GM12878 (cell line): ENCODE measurements at regions not wholly inside any gene's neighbourhood (a gene's known extent, or its start where the extent isn't known, plus 50 kb on each side); places are given as distances from the start of the nearest gene placed in this dataset.

ENCODE experiments used
- ATAC-seq: fragments of 200-7000 bp; cut with Tn5 transposase; 3 replicates; pipeline ENCODE4 v1.9.1; 2020; ENCODE audit warnings: mild to moderate bottlenecking, moderate library complexity
- BruUV-seq: library from RNA; stranded (reverse); fragments of 400-500 nt; replicated peaks from 2 replicates; lab custom pipeline; 2021; lab: Mats Ljungman, UMichigan
- CTCF ChIA-PET: fragments of 300-600 bp; sonication (Branson Sonifier 250); formaldehyde crosslinking; extraction: SDS; loops from one replicate; lab custom pipeline; 2021; ENCODE audit warnings: inconsistent platforms; lab: Yijun Ruan, JAX
- POLR2A ChIA-PET: fragments of 350-600 bp; formaldehyde crosslinking; extraction: SDS; loops from one replicate; lab custom pipeline; 2021; ENCODE audit warnings: inconsistent platforms; lab: Charles Lee
- RAD21 ChIA-PET: fragments of 300-600 bp; sonication (Branson Sonifier 250); formaldehyde crosslinking; loops from one replicate; lab custom pipeline; 2023; ENCODE audit warnings: antibody characterized with exemption; ENCODE audit not compliant: unreplicated experiment; lab: Charles Lee
- SMC1A ChIA-PET: fragments of 300-600 bp; sonication (Branson Sonifier 250); formaldehyde crosslinking; loops from one replicate; lab custom pipeline; 2023; ENCODE audit not compliant: unreplicated experiment, uncharacterized antibody; lab: Charles Lee
- DNase-seq: peaks from one replicate; pipeline ENCODE4 v3.0.0-alpha.2; 2011; ENCODE audit warnings: low read depth, low spot score
- FAIRE-seq: peaks from 3 replicates; lab custom pipeline; 2011; peaks lifted over from hg19 to GRCh38; lab: Jason Lieb, UNC
- H2AFZ ChIP-seq: 2 replicates; pipeline ENCODE4 v1.6.0; 2011; ENCODE audit warnings: low read depth, low read length, control low read depth; ENCODE audit not compliant: control insufficient read depth
- H3K27ac ChIP-seq: 2 replicates; pipeline ENCODE4 v1.5.1; 2011; ENCODE audit warnings: control low read depth; ENCODE audit not compliant: control insufficient read depth, insufficient read depth
- H3K27me3 ChIP-seq, 2 experiments: replicated peaks in 1 of 2; 2 replicates each; pipeline versions ENCODE4 v1.6.0 to v1.6.1; 2011; ENCODE audit warnings: low read length in 1 of 2; ENCODE audit not compliant: control insufficient read depth in 2 of 2, insufficient read depth in 2 of 2
- H3K36me3 ChIP-seq, 2 experiments: 2 replicates each; pipeline ENCODE4 v1.5.1; 2011; ENCODE audit warnings: low read length in 1 of 2; ENCODE audit not compliant: control insufficient read depth in 2 of 2, insufficient read depth in 2 of 2
- H3K4me1 ChIP-seq: 2 replicates; pipeline ENCODE4 v1.6.1; 2011; ENCODE audit warnings: mild to moderate bottlenecking, low read length, moderate library complexity, mixed read lengths; ENCODE audit not compliant: control insufficient read depth, insufficient read depth
- H3K4me2 ChIP-seq: 2 replicates; pipeline ENCODE4 v1.6.0; 2011; ENCODE audit warnings: control low read depth; ENCODE audit not compliant: control insufficient read depth, insufficient read depth
- H3K4me3 ChIP-seq: fragments of 200-600 bp; sonication (generic); 2 replicates; pipeline ENCODE4 v1.5.1; 2016
- H3K79me2 ChIP-seq: 2 replicates; pipeline ENCODE4 v1.6.0; 2011; ENCODE audit warnings: low read length; ENCODE audit not compliant: control insufficient read depth, insufficient read depth
- H3K9ac ChIP-seq: 2 replicates; pipeline ENCODE4 v1.8.0; 2011; ENCODE audit warnings: low read length, control low read depth, mixed read lengths; ENCODE audit not compliant: control insufficient read depth, insufficient read depth
- H3K9me3 ChIP-seq: replicated peaks from 3 replicates; pipeline ENCODE4 v1.5.1; 2011; ENCODE audit warnings: mild to moderate bottlenecking, low read length; ENCODE audit not compliant: control insufficient read depth, insufficient read depth
- H4K20me1 ChIP-seq: 2 replicates; pipeline ENCODE4 v1.6.0; 2011; ENCODE audit not compliant: control insufficient read depth, insufficient read depth
- BACH1 ChIP-seq: fragments of 450-650 bp; IDR thresholded peaks from 2 replicates; pipeline ENCODE4 v1.6.1; 2017; ENCODE audit warnings: mild to moderate bottlenecking, borderline replicate concordance
- CEBPB ChIP-seq, 2 experiments: fragments of 150-350 bp in 1 of 2; IDR thresholded peaks; 2 replicates each; pipeline ENCODE4 v1.6.1; 2012 to 2014; ENCODE audit warnings: low read depth in 2 of 2, low read length in 2 of 2, borderline replicate concordance in 1 of 2, inconsistent platforms in 1 of 2
- CHD4 ChIP-seq: fragments of 200-600 bp; sonication (generic); IDR thresholded peaks from 2 replicates; pipeline ENCODE4 v1.6.1; 2016; ENCODE audit warnings: mild to moderate bottlenecking
- GABPA ChIP-seq: IDR thresholded peaks from 2 replicates; pipeline ENCODE4 v1.6.1; 2014; ENCODE audit warnings: antibody characterized with exemption, low read depth, mild to moderate bottlenecking, inconsistent platforms
- IRF3 ChIP-seq: fragments of 450-650 bp; IDR thresholded peaks from 2 replicates; pipeline ENCODE4 v1.6.1; 2014; ENCODE audit warnings: mild to moderate bottlenecking
- MAX ChIP-seq: IDR thresholded peaks from 2 replicates; pipeline ENCODE4 v1.6.1; 2012; ENCODE audit warnings: low read depth, low read length, improper control_type of control experiment
- MEF2A ChIP-seq: IDR thresholded peaks from 2 replicates; pipeline ENCODE4 v1.6.1; 2011; ENCODE audit warnings: low read depth, mild to moderate bottlenecking, low read length, moderate library complexity; ENCODE audit not compliant: insufficient read depth
- MLLT1 ChIP-seq: fragments of 450-650 bp; IDR thresholded peaks from 2 replicates; pipeline ENCODE4 v1.6.1; 2016; ENCODE audit warnings: mild to moderate bottlenecking
- NFIC ChIP-seq: IDR thresholded peaks from 2 replicates; pipeline ENCODE4 v1.6.1; 2012; ENCODE audit warnings: low read depth, mild to moderate bottlenecking, inconsistent platforms, low read length, moderate library complexity
- NFYB ChIP-seq: IDR thresholded peaks from 2 replicates; pipeline ENCODE4 v1.6.1; 2011; ENCODE audit warnings: low read depth, mild to moderate bottlenecking, low read length, improper control_type of control experiment, moderate library complexity; ENCODE audit not compliant: insufficient read depth
- RAD51 ChIP-seq: fragments of 450-650 bp; IDR thresholded peaks from 2 replicates; pipeline ENCODE4 v1.6.1; 2016; ENCODE audit warnings: moderate library complexity, mild to moderate bottlenecking, inconsistent platforms
- SIX5 ChIP-seq: IDR thresholded peaks from 2 replicates; pipeline ENCODE4 v1.6.1; 2011; ENCODE audit warnings: mild to moderate bottlenecking, low read depth, low read length, moderate library complexity; ENCODE audit not compliant: severe bottlenecking
- TCF12 ChIP-seq: IDR thresholded peaks from 2 replicates; pipeline ENCODE4 v1.6.1; 2011; ENCODE audit warnings: low read depth, mild to moderate bottlenecking, low read length
- WRNIP1 ChIP-seq: IDR thresholded peaks from 2 replicates; pipeline ENCODE4 v1.6.1; 2011; ENCODE audit warnings: low read depth, low read length, improper control_type of control experiment, borderline replicate concordance
- WGBS: methylation state at CpG from one replicate; pipeline ENCODE4 v1.1.6; 2016; ENCODE audit warnings: low lambda C conversion rate; ENCODE audit not compliant: insufficient replicate concordance, insufficient coverage; ENCODE audit errors: missing lambda C conversion rate; 5-methylcytosine and 5-hydroxymethylcytosine counted together
- in situ Hi-C: fragments of 300-500 bp; cut with MboI; formaldehyde crosslinking; loops from 9 replicates; pipeline ENCODE4 v1.14.3; 2018; ENCODE audit warnings: mixed read lengths
- intact Hi-C: fragments of 100-400 bp; cut with micrococcal nuclease; formaldehyde crosslinking; loops from one replicate; pipeline ENCODE4 v1.14.2; 2022; ENCODE audit not compliant: unreplicated experiment

- TF ChIP-seq RAD51: no peak
- TF ChIP-seq GABPA: no peak
- no peak for TF ChIP-seq CEBPB (IDR thresholded peaks at IDR 0.05; ENCODE audit: borderline replicate concordance in 1 of 2, low read depth in 2 of 2, low read length in 2 of 2)
- Histone ChIP-seq H2AFZ (no peak overlapping the region), H4K20me1 (no peaks in the 10 kb centered on the region), H3K27me3 (no peaks in the 10 kb centered on the region), H3K9ac (no peak overlapping the region), H3K4me2 (no peak overlapping the region), H3K4me3 (no peak overlapping the region), H3K36me3 (no peaks in the 10 kb centered on the region), H3K9me3 (no peaks in the 10 kb centered on the region), H3K79me2 (no peaks in the 10 kb centered on the region), H3K4me1 (no peaks in the 10 kb centered on the region), H3K27ac (no peak overlapping the region)
- no peak for DNase-seq
- ATAC-seq: no peak
- ChIA-PET CTCF (interaction anchor here (1.2 kb wide), 1 partner anchor 400 kb away, joined by 3 read pairs; no protein-coding TSS in a partner anchor), SMC1A (interaction anchor here (1.5 kb wide), 1 partner anchor 22 kb away, joined by 3 read pairs; no protein-coding TSS in a partner anchor), RAD21 (no interaction called here), POLR2A (no interaction called here)
- WGBS: 12% methylated on average over 5 of the region's 5 CpGs
- no peak for FAIRE-seq
- BruUV-seq: no TSS peak
- intact Hi-C loops (no loop called here), in situ Hi-C loops (no loop called here)
Measured at GRCh38 chr9:73597039-73597438, 445.4 kb downstream of the ANXA1 start.

- ATAC-seq (no peak), FAIRE-seq (no peak), DNase-seq (no peak)
- no peaks in the 10 kb centered on the region for H3K27me3 ChIP-seq
- no peak overlapping the region for H3K9ac ChIP-seq
- H3K36me3 ChIP-seq: no peaks in the 10 kb centered on the region
- H3K4me3 ChIP-seq: no peak overlapping the region
- no peak overlapping the region for H3K27ac ChIP-seq
- BruUV-seq: no TSS peak
- no peaks in the 10 kb centered on the region for H4K20me1 ChIP-seq
- no peaks in the 10 kb centered on the region for H3K79me2 ChIP-seq
- in situ Hi-C loops (no loop called here), intact Hi-C loops (no loop called here)
- H2AFZ ChIP-seq: no peak overlapping the region
- H3K9me3 ChIP-seq: no peaks in the 10 kb centered on the region
- 24% methylated on average over 4 of the region's 4 CpGs for WGBS
- no peaks in the 10 kb centered on the region for H3K4me1 ChIP-seq
- CTCF ChIA-PET: interaction anchor here (1.2 kb wide), 1 partner anchor 401 kb away, joined by 3 read pairs; no protein-coding TSS in a partner anchor
- SMC1A ChIA-PET: interaction anchor here (0.6 to 1.5 kb wide), 2 partner anchors 21 to 32 kb away, joined by 3 read pairs; no protein-coding TSS in a partner anchor
- POLR2A ChIA-PET: no interaction called here
- no peak overlapping the region for H3K4me2 ChIP-seq
- RAD21 ChIA-PET: no interaction called here
- TF ChIP-seq CHD4 (no peak), WRNIP1 (no peak), BACH1 (no peak), SIX5 (no peak), MEF2A (no peak), MAX (no peak), TCF12 (no peak), NFYB (no peak), IRF3 (no peak), MLLT1 (no peak), NFIC (no peak)
Measured at GRCh38 chr9:73597771-73598170, 446.1 kb downstream of the ANXA1 start.
